ENCODE measurements at regions not wholly inside any gene's neighbourhood (a gene's known extent, or its start where the extent isn't known, plus 50 kb on each side); places are given as distances from the start of the nearest gene placed in this dataset.

GRCh38 chr6:167554854-167555253, 230.0 kb downstream of the TTLL2 start:
- TF ChIP-seq CTCF (IDR thresholded peaks at IDR 0.05 in 4 of 5, conservative IDR thresholded peaks at IDR 0.05 in 1 of 5) (no peak), POLR2A (IDR thresholded peaks at IDR 0.05) (no peak)
